Mesenchymal stem cell (in vitro differentiated cells and primary cell): ENCODE measurements at regions not wholly inside any gene's neighbourhood (a gene's known extent, or its start where the extent isn't known, plus 50 kb on each side); places are given as distances from the start of the nearest gene placed in this dataset.

Source experiments
- DNase-seq: peaks from one replicate; pipeline ENCODE4 v3.0.0-alpha.2; 2013
- H2AFZ ChIP-seq: one replicate; pipeline ENCODE4 v1.6.1; 2013; ENCODE audit warnings: low read depth, mild to moderate bottlenecking, control low read depth, inconsistent platforms, low read length, moderate library complexity
- H2AK5ac ChIP-seq: 2 replicates; pipeline ENCODE4 v1.6.1; 2013; ENCODE audit warnings: low read length, moderate library complexity, mild to moderate bottlenecking, inconsistent platforms; ENCODE audit not compliant: severe bottlenecking
- H2BK120ac ChIP-seq: one replicate; pipeline ENCODE4 v1.6.1; 2013; ENCODE audit warnings: low read depth, mild to moderate bottlenecking, inconsistent platforms, low read length, moderate library complexity
- H2BK12ac ChIP-seq, 2 experiments: one replicate each; pipeline ENCODE4 v1.6.1; 2013; ENCODE audit warnings: inconsistent platforms in 2 of 2, low read length in 2 of 2, mild to moderate bottlenecking in 2 of 2, moderate library complexity in 2 of 2, control low read depth in 1 of 2
- H2BK15ac ChIP-seq: one replicate; pipeline ENCODE4 v1.6.1; 2013; ENCODE audit warnings: mild to moderate bottlenecking, low read depth, inconsistent platforms; ENCODE audit not compliant: poor library complexity, severe bottlenecking
- H2BK5ac ChIP-seq: 2 replicates; pipeline ENCODE4 v1.6.1; 2013; ENCODE audit warnings: low read depth, mild to moderate bottlenecking, low read length, control low read depth, inconsistent platforms; ENCODE audit not compliant: poor library complexity, severe bottlenecking
- H3K14ac ChIP-seq, 2 experiments: one replicate each; pipeline ENCODE4 v1.6.1; 2013; ENCODE audit warnings: inconsistent platforms in 2 of 2, low read length in 2 of 2, control low read depth in 1 of 2, mild to moderate bottlenecking in 1 of 2, moderate library complexity in 1 of 2
- H3K18ac ChIP-seq, 2 experiments: one replicate each; pipeline ENCODE4 v1.6.1; 2013; ENCODE audit warnings: inconsistent platforms in 2 of 2, low read length in 2 of 2, control low read depth in 1 of 2, low read depth in 1 of 2, mild to moderate bottlenecking in 1 of 2
- H3K23ac ChIP-seq, 2 experiments: one replicate each; pipeline ENCODE4 v1.6.1; 2013; ENCODE audit warnings: inconsistent platforms in 2 of 2, low read length in 2 of 2, mild to moderate bottlenecking in 2 of 2, moderate library complexity in 2 of 2, control low read depth in 1 of 2
- H3K27ac ChIP-seq: 2 replicates; pipeline ENCODE4 v1.5.1; 2013; ENCODE audit warnings: mild to moderate bottlenecking, moderate library complexity, low read length, control low read depth, inconsistent platforms; ENCODE audit not compliant: poor library complexity, severe bottlenecking
- H3K27me3 ChIP-seq, 2 experiments: 2 replicates each; pipeline versions ENCODE4 v1.6.1 to v1.7.0; 2013; ENCODE audit warnings: low read length in 2 of 2, mild to moderate bottlenecking in 2 of 2, moderate library complexity in 2 of 2, control low read depth in 1 of 2, inconsistent platforms in 1 of 2; ENCODE audit not compliant: control insufficient read depth in 1 of 2, insufficient read depth in 1 of 2
- H3K36me3 ChIP-seq, 2 experiments: 2 replicates each; pipeline versions ENCODE4 v1.6.1 to v1.7.0; 2013; ENCODE audit warnings: low read length in 2 of 2, control low read depth in 1 of 2, inconsistent platforms in 1 of 2, low read depth in 1 of 2, mild to moderate bottlenecking in 1 of 2; ENCODE audit not compliant: insufficient read depth in 2 of 2, control insufficient read depth in 1 of 2
- H3K4ac ChIP-seq, 2 experiments: one replicate each; pipeline ENCODE4 v1.6.1; 2013; ENCODE audit warnings: inconsistent platforms in 2 of 2, low read length in 2 of 2, mild to moderate bottlenecking in 2 of 2, moderate library complexity in 2 of 2, control low read depth in 1 of 2, low read depth in 1 of 2
- H3K4me1 ChIP-seq: 2 replicates; pipeline ENCODE4 v1.6.1; 2013; ENCODE audit warnings: low read depth, low read length, control low read depth; ENCODE audit not compliant: control insufficient read depth, insufficient read depth
- H3K4me2 ChIP-seq: 2 replicates; pipeline ENCODE4 v1.6.1; 2013; ENCODE audit warnings: low read length, mild to moderate bottlenecking, inconsistent platforms; ENCODE audit not compliant: poor library complexity, severe bottlenecking
- H3K4me3 ChIP-seq, 2 experiments: 2 replicates each; pipeline versions ENCODE4 v1.5.1 to v1.7.0; 2013; ENCODE audit warnings: low read length in 2 of 2, mild to moderate bottlenecking in 2 of 2, control low read depth in 1 of 2, low read depth in 1 of 2; ENCODE audit not compliant: insufficient read depth in 1 of 2
- H3K79me1 ChIP-seq: replicated peaks from 2 replicates; pipeline ENCODE4 v1.6.1; 2013; ENCODE audit warnings: mild to moderate bottlenecking, control low read depth, low read length, inconsistent platforms; ENCODE audit not compliant: poor library complexity, severe bottlenecking
- H3K9ac ChIP-seq: 2 replicates; pipeline ENCODE4 v1.7.0; 2013; ENCODE audit warnings: mild to moderate bottlenecking, low read length, moderate library complexity
- H3K9me3 ChIP-seq: 2 replicates; pipeline ENCODE4 v1.7.0; 2013; ENCODE audit warnings: mild to moderate bottlenecking, low read length; ENCODE audit not compliant: control insufficient read depth
- H4K8ac ChIP-seq: one replicate; pipeline ENCODE4 v1.6.1; 2013; ENCODE audit warnings: inconsistent platforms, mild to moderate bottlenecking, low read length, moderate library complexity
- H4K91ac ChIP-seq: one replicate; pipeline ENCODE4 v1.6.1; 2013; ENCODE audit warnings: mild to moderate bottlenecking, low read length, inconsistent platforms
- WGBS: methylation state at CpG from one replicate; pipeline ENCODE4 v1.1.7; 2013; ENCODE audit warnings: mixed read lengths; 5-methylcytosine and 5-hydroxymethylcytosine counted together

DNA sequence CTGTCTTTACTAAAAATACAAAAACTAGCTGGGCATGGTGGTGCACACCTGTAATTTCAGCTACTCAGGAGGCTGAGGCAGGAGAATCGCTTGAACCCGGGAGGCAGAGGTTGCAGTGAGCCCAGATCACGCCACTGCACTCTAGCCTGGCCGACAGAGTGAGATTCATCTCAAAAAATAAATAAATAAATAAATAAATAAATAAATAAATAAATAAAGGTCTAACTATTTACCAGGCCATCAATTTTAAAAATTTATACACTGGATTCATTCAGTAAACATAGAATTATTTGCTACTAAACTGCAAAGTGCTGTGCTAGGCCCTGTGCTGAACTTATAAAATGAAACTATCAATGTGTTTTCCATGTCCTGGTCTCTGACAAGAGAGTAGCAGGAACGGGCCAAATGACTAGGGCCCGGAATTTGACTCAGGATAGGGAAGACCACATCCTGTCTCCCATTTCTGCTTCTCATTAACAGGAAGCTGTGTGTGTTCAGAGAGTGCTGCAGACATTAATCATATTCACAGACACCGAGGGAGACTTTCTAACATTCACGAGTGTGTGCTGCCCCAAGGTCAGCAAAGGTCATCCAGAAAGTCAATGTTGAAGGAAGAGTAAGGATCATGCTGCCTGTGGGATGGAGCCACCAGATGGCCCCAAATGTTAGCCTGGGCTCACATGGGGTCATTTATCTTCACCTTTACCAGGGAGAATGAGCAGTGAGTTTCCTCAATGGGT, 95.8 kb downstream of the SPP2 start:
- H3K4ac ChIP-seq = no peak overlapping the region
- 0% methylated on average over 4 of the region's 8 CpGs for WGBS

DNA sequence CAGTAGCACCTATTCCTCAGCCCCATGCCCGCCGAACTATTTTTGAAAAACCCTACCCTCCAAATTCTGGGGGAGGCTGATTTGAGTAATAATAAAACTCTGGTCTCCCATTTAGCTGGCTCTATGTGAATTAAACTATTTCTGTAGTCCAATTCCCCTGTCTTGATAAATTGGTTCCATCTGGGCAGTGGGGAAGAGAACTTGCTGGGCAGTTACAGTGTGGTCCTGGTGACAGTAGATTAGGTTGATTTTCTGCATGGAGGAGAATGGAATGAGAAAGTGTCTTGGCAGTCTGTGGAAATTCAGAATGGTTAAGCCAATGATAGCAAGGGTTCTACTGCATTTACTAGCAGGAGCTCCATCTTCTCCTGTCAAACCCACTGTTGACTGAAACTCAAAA, 95.0 kb downstream of the SPP2 start:
- H2BK120ac ChIP-seq = no peak overlapping the region
- peaks cover 10% of the 10 kb centered on the region for H3K4me1 ChIP-seq
- H3K79me1 ChIP-seq = no peaks in the 10 kb centered on the region
- H3K9ac ChIP-seq = no peak overlapping the region
- H4K8ac ChIP-seq = no peak overlapping the region
- DNase-seq = no peak
- WGBS = no CpG with 5 or more reads among the region's 2 CpGs
- no peak overlapping the region for H3K14ac ChIP-seq
- H3K4me2 ChIP-seq = no peak overlapping the region
- no peak overlapping the region for H3K4ac ChIP-seq
- H2AK5ac ChIP-seq = peak overlapping the region; percentile 98
- H2BK5ac ChIP-seq = peak overlapping the region; percentile 96
- H3K27me3 ChIP-seq = no peaks in the 10 kb centered on the region
- no peak overlapping the region for H2BK15ac ChIP-seq
- no peak overlapping the region for H3K4me3 ChIP-seq
- H4K91ac ChIP-seq = no peak overlapping the region
- H2BK12ac ChIP-seq = peak overlapping the region; percentile 24 to 28
- no peaks in the 10 kb centered on the region for H3K36me3 ChIP-seq
- H3K27ac ChIP-seq = peak overlapping the region; percentile 93
- H2AFZ ChIP-seq = no peak overlapping the region
- no peak overlapping the region for H3K18ac ChIP-seq
- no peaks in the 10 kb centered on the region for H3K9me3 ChIP-seq
- H3K23ac ChIP-seq = no peak overlapping the region

More for the DNA sequence above, 95.8 kb downstream of the SPP2 start:
- Histone ChIP-seq H3K4me3 (no peak overlapping the region), H3K9ac (no peak overlapping the region), H2BK15ac (no peak overlapping the region), H3K18ac (peak overlapping the region in 1 of 2 experiments; percentile 38), H3K27me3 (no peaks in the 10 kb centered on the region), H2AK5ac (peak overlapping the region; percentile 98), H2BK120ac (no peak overlapping the region), H2BK12ac (no peak overlapping the region), H4K91ac (no peak overlapping the region), H4K8ac (no peak overlapping the region), H3K14ac (no peak overlapping the region), H3K27ac (peak overlapping the region; percentile 93), H3K23ac (no peak overlapping the region), H2BK5ac (peak overlapping the region; percentile 96), H3K36me3 (no peaks in the 10 kb centered on the region), H3K4me2 (no peak overlapping the region), H3K4me1 (peaks cover 11% of the 10 kb centered on the region), H3K79me1 (no peaks in the 10 kb centered on the region), H2AFZ (no peak overlapping the region), H3K9me3 (no peaks in the 10 kb centered on the region)
- DNase-seq = peak; percentile 83

DNA sequence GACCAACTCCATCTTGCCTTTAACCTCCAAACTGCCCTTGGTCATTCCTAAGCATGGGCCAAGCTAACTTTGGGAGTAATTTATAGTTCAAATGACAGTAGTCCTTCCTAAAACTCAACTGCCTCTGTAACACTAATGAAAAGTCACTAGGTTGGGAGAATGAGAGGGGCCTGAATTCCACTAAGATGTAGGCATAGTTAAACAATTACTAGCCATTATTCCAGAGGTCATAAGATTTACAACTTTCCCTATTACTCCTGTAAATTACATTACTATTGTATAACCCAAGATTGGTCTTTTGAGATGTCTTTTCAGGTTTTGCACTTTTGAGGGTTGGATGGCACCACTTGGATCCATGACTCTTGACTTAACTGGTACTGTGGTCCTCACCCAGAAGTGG, 94.6 kb downstream of the SPP2 start:
- Histone ChIP-seq H3K79me1 (no peaks in the 10 kb centered on the region), H2BK120ac (no peak overlapping the region), H3K23ac (no peak overlapping the region), H4K8ac (no peak overlapping the region), H3K36me3 (no peaks in the 10 kb centered on the region), H3K4me1 (peaks cover 9% of the 10 kb centered on the region), H2AFZ (no peak overlapping the region), H2AK5ac (peak overlapping the region; percentile 98), H3K18ac (no peak overlapping the region), H4K91ac (no peak overlapping the region), H3K9me3 (no peaks in the 10 kb centered on the region), H3K4ac (no peak overlapping the region), H2BK5ac (peak overlapping the region; percentile 96), H3K14ac (no peak overlapping the region), H3K27ac (peak overlapping the region; percentile 93), H3K4me3 (no peak overlapping the region), H3K27me3 (no peaks in the 10 kb centered on the region), H3K9ac (no peak overlapping the region), H2BK15ac (no peak overlapping the region), H3K4me2 (no peak overlapping the region), H2BK12ac (no peak overlapping the region)
- DNase-seq = no peak

DNA sequence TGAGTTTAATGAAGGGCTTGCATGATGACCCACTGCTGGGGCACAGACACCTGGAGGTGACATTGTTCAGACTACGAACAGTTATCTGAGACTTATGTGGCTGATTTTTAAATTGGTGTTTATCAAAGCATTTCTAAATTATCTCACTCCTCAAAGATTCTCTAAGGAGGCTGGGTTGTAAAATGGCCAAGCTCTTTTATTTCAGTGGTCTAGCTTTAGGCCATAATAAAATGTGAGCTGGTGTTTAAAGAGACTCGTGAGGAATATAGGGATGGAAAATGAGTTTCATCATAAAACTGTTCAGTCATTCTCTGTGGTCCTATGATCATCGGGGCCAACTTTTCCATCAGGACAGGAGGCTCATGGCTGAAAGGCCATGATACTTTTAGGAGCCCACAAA, 93.4 kb downstream of the SPP2 start:
- H3K4me3 ChIP-seq = no peak overlapping the region

More for the DNA sequence above, 93.4 kb downstream of the SPP2 start:
- Histone ChIP-seq H3K27me3 (no peaks in the 10 kb centered on the region), H2AFZ (no peak overlapping the region), H3K4ac (no peak overlapping the region), H3K36me3 (no peaks in the 10 kb centered on the region), H2BK5ac (no peak overlapping the region), H2AK5ac (peak overlapping the region; percentile 95), H2BK15ac (no peak overlapping the region), H3K4me1 (peaks cover 9% of the 10 kb centered on the region), H3K9ac (no peak overlapping the region), H3K9me3 (peaks cover 4% of the 10 kb centered on the region), H2BK120ac (no peak overlapping the region), H3K23ac (no peak overlapping the region), H3K14ac (no peak overlapping the region), H3K18ac (no peak overlapping the region), H3K79me1 (no peaks in the 10 kb centered on the region), H4K91ac (no peak overlapping the region), H4K8ac (no peak overlapping the region), H3K4me2 (no peak overlapping the region), H3K27ac (peak overlapping the region; percentile 36), H2BK12ac (no peak overlapping the region)
- DNase-seq = no peak
- WGBS = 87% methylated on average over 2 of the region's 3 CpGs
